Esophagus muscularis mucosa (tissue), 4 donors: ENCODE measurements at regions not wholly inside any gene's neighbourhood (a gene's known extent, or its start where the extent isn't known, plus 50 kb on each side); places are given as distances from the start of the nearest gene placed in this dataset.
A peak's percentile ranks its signal among the peaks of the same experiment; 100 is the strongest.

Experiments used
- DNase-seq: peaks from one replicate; pipeline ENCODE4 v3.0.0-alpha.2; 2017; ENCODE audit errors: extremely low spot score
- H3K27ac ChIP-seq, 4 donors: fragments of 200-600 bp; sonication (generic); replicated peaks in 1 of 4; 1 replicate in 3 of 4; 2 replicates in 1 of 4; pipeline ENCODE4 v1.5.1; 2016 to 2019; ENCODE audit warnings: mild to moderate bottlenecking in 1 of 4
- H3K27me3 ChIP-seq, 4 donors: fragments of 200-600 bp; sonication (generic); one replicate each; pipeline versions ENCODE4 v1.5.1 to v1.6.0; 2016 to 2019
- H3K36me3 ChIP-seq, 4 donors: fragments of 200-600 bp; sonication (generic); one replicate each; pipeline ENCODE4 v1.5.1; 2016 to 2019
- H3K4me1 ChIP-seq, 4 donors: fragments of 200-600 bp; sonication (generic); one replicate each; pipeline ENCODE4 v1.5.1; 2016 to 2019
- H3K4me3 ChIP-seq, 4 donors: fragments of 200-600 bp; sonication (generic); 1 replicate in 2 of 4; 2 replicates in 2 of 4; pipeline ENCODE4 v1.5.1; 2016 to 2019; ENCODE audit warnings: mild to moderate bottlenecking in 4 of 4, moderate library complexity in 1 of 4
- H3K9me3 ChIP-seq, 4 donors: fragments of 200-600 bp; sonication (generic); 1 replicate in 3 of 4; 2 replicates in 1 of 4; pipeline ENCODE4 v1.5.1; 2016 to 2019
- EP300 ChIP-seq: sonication (generic); formaldehyde crosslinking; IDR thresholded peaks from one replicate; pipeline ENCODE4 v1.6.1; 2017; ENCODE audit warnings: antibody characterized with exemption
- POLR2A ChIP-seq: fragments of 450-650 bp; IDR thresholded peaks from one replicate; pipeline ENCODE4 v1.6.1; 2017; ENCODE audit warnings: antibody characterized with exemption, moderate library complexity, mild to moderate bottlenecking, low read depth
- POLR2AphosphoS5 ChIP-seq, 2 donors: sonication (generic); formaldehyde crosslinking; IDR thresholded peaks; one replicate each; pipeline ENCODE4 v1.6.1; 2017; ENCODE audit warnings: antibody characterized with exemption in 2 of 2
- WGBS: methylation state at CpG from one replicate; pipeline ENCODE4 v1.1.5; 2018; 5-methylcytosine and 5-hydroxymethylcytosine counted together
- intact Hi-C: fragments of 100-400 bp; cut with DNase I; formaldehyde crosslinking; loops from one replicate; pipeline ENCODE4 v1.15.1; 2023
- TF ChIP-seq, protein P1 (sequence below), 3 experiments: fragments of 200-600 bp in 2 of 3; fragments of 450-650 bp in 1 of 3; sonication (generic) in 2 of 3; IDR thresholded peaks; one replicate each; pipeline ENCODE4 v1.5.1; 2017 to 2019; ENCODE audit warnings: antibody characterized with exemption in 3 of 3, mild to moderate bottlenecking in 2 of 3, moderate library complexity in 1 of 3

DNA sequence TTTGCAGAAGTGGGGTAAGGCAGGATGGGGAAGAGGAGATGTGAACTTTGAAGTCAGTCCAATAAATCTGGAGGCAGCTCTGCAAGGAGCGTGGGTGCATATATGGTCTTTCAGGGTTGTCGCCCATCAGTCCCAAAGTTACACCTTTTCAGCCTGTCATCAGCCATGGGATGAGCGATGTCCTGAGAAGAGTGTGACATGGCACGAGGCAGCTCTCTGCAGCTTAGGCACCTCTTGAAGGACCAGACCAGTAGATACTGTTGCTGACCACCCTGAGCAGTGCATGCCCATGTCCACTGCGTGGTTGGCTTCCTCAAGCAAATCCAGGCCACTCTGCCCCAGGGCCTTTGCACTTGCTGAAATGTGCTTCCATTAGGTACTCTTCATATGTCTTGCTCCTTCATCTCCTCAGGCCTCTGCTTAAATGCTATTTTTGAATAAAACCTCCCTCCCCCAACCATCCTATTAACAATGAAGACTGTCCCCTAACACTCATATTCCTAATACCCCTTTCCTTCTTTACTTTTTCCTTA lies 171.7 kb downstream of the ACTR3 start:
- no peak overlapping the region for H3K27ac ChIP-seq
- 81% methylated on average over 5 of the region's 5 CpGs for WGBS
- H3K4me1 ChIP-seq, result no peaks in the 10 kb centered on the region
- intact Hi-C loops, result no loop called here
- H3K4me3 ChIP-seq, result no peak overlapping the region
- peaks cover 0 to 3% (median 0%) of the 10 kb centered on the region in 4 donors for H3K9me3 ChIP-seq
- DNase-seq, result peak; percentile 57
- TF ChIP-seq, protein P1, sequence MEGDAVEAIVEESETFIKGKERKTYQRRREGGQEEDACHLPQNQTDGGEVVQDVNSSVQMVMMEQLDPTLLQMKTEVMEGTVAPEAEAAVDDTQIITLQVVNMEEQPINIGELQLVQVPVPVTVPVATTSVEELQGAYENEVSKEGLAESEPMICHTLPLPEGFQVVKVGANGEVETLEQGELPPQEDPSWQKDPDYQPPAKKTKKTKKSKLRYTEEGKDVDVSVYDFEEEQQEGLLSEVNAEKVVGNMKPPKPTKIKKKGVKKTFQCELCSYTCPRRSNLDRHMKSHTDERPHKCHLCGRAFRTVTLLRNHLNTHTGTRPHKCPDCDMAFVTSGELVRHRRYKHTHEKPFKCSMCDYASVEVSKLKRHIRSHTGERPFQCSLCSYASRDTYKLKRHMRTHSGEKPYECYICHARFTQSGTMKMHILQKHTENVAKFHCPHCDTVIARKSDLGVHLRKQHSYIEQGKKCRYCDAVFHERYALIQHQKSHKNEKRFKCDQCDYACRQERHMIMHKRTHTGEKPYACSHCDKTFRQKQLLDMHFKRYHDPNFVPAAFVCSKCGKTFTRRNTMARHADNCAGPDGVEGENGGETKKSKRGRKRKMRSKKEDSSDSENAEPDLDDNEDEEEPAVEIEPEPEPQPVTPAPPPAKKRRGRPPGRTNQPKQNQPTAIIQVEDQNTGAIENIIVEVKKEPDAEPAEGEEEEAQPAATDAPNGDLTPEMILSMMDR (IDR thresholded peaks at IDR 0.05), result no peak
- TF ChIP-seq EP300 (no peak), POLR2A (no peak)
- peaks cover 0 to 4% (median 0%) of the 10 kb centered on the region in 4 donors for H3K27me3 ChIP-seq
- no peaks in the 10 kb centered on the region for H3K36me3 ChIP-seq

DNA sequence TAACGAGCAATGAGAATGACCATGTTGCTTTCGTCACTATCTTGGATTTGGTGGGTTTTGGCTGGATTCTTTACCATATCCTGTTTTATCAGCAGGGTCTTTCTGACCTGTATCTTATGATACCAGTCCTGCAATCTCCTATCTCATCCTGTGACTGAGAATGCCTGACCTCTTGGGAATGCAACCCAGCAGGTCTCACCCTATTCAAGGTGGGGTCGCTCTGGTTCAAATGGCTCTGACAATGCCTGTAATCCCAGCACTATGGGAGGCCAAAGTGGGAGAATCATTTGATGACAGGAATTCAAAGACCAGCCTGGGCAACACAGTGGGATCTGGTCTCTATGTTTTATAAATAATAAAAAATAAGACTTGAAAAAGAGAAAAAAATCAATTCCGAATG lies 173.5 kb downstream of the ACTR3 start:
- WGBS, result 87% methylated on average over 4 of the region's 4 CpGs
- Histone ChIP-seq H3K27me3 (peaks cover 0 to 8% (median 0%) of the 10 kb centered on the region in 4 donors), H3K9me3 (peaks cover 0 to 3% (median 0%) of the 10 kb centered on the region in 4 donors), H3K27ac (no peak overlapping the region), H3K4me1 (no peaks in the 10 kb centered on the region), H3K36me3 (no peaks in the 10 kb centered on the region), H3K4me3 (no peak overlapping the region)
- no peak for TF ChIP-seq EP300
- no peak for TF ChIP-seq POLR2AphosphoS5 (IDR thresholded peaks at IDR 0.05)
- TF ChIP-seq POLR2A, result no peak
- TF ChIP-seq, protein P1 (IDR thresholded peaks at IDR 0.05), result no peak
- DNase-seq, result no peak
- intact Hi-C loops, result no loop called here

DNA sequence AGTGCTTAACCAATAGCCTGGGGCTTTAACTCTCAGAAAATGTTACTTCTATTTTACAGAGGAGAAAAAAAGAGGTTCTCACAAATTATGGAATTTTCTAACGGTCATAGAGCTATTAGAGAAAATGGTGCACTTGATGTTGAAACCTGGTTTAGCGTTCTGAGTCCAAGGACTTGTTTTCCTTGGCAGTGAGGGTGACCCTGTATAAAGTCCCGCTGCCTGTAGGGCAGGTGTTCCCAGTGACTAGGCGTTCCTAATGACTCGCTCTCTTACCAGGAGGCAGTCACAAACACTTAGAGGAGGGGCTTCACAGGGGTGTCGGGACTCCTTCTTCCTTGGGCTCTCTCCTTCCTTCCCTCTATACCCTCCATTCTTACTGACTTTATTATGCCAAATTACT lies 175.8 kb downstream of the ACTR3 start:
- H3K27ac ChIP-seq, result no peak overlapping the region
- peaks cover 0 to 10% (median 0%) of the 10 kb centered on the region in 4 donors for H3K27me3 ChIP-seq
- WGBS, result 69% methylated on average over 5 of the region's 6 CpGs
- intact Hi-C loops, result no loop called here
- H3K4me3 ChIP-seq, result no peak overlapping the region
- no peaks in the 10 kb centered on the region for H3K4me1 ChIP-seq
- TF ChIP-seq, protein P1 (IDR thresholded peaks at IDR 0.05), result no peak
- no peak for TF ChIP-seq EP300
- TF ChIP-seq POLR2A, result no peak
- TF ChIP-seq POLR2AphosphoS5 (IDR thresholded peaks at IDR 0.05), result no peak
- H3K36me3 ChIP-seq, result no peaks in the 10 kb centered on the region
- DNase-seq, result no peak
- peaks cover 0 to 3% (median 0%) of the 10 kb centered on the region in 4 donors for H3K9me3 ChIP-seq

DNA sequence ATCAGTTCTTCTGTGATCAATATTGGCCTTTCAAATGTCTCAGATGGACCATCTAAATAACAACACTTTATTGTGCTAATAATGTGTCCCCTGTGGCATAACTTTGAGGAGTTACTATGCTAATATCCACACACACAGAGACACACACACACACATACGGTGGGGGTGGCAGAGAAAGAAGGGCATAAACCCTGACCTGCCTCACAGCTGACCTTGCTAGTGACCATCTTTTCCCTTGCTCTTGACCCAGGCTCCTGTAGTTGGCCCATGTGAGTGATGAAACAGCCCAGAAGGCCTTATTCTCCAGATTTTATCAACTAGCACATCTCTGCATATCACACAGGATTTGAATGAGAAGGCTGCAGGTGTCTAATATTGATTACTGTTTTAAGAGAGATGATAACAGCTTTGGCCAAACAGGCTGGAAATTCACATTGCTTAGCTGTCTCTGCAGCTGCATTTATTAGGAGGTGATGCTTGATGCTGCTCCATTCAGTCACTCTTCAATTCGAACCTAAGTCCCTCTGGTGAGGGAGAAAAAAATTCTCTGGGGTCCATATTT lies 176.4 kb downstream of the ACTR3 start:
- Histone ChIP-seq H3K4me1 (no peaks in the 10 kb centered on the region), H3K9me3 (peaks cover 0 to 3% (median 0%) of the 10 kb centered on the region in 4 donors), H3K36me3 (no peaks in the 10 kb centered on the region), H3K4me3 (no peak overlapping the region), H3K27ac (no peak overlapping the region), H3K27me3 (peaks cover 0 to 10% (median 0%) of the 10 kb centered on the region in 4 donors)
- WGBS, result 35% methylated on average over 2 of the region's 2 CpGs
- DNase-seq, result no peak
- intact Hi-C loops, result no loop called here
- TF ChIP-seq POLR2A (no peak), EP300 (no peak), POLR2AphosphoS5 (IDR thresholded peaks at IDR 0.05) (no peak)
- TF ChIP-seq, protein P1 (IDR thresholded peaks at IDR 0.05), result no peak

DNA sequence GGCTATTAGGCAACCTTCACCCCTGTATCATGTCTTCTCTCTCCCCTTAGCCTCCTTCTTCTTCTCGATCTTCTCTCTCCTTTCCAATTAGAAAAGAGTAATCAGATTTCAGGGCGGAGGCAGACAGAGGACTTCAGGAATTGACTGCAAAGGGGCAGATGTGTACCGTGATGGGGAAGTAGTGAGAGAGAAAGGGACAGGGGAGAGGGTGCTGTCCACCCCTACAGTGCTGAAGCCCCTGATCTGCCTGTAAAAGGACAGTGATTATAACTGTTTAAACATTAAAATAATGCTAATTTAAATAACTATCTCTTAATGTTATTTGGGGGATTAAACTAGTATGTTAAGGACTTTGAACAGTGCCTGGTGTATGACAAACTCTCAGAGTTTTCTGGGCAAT lies 178.5 kb downstream of the ACTR3 start:
- H3K4me3 ChIP-seq, result no peak overlapping the region
- no peak overlapping the region for H3K27ac ChIP-seq
- 34% methylated on average over 3 of the region's 3 CpGs for WGBS
- DNase-seq, result no peak
- no peaks in the 10 kb centered on the region for H3K36me3 ChIP-seq
- TF ChIP-seq, protein P1 (IDR thresholded peaks at IDR 0.05), result no peak
- TF ChIP-seq POLR2A (no peak), EP300 (no peak), POLR2AphosphoS5 (IDR thresholded peaks at IDR 0.05) (no peak)
- peaks cover 0 to 12% (median 0%) of the 10 kb centered on the region in 4 donors for H3K27me3 ChIP-seq
- intact Hi-C loops, result no loop called here
- H3K9me3 ChIP-seq, result no peaks in the 10 kb centered on the region
- H3K4me1 ChIP-seq, result no peaks in the 10 kb centered on the region
